Endothelial cell of umbilical vein (primary cell): ENCODE measurements at regions not wholly inside any gene's neighbourhood (a gene's known extent, or its start where the extent isn't known, plus 50 kb on each side); places are given as distances from the start of the nearest gene placed in this dataset. TPM values are rescaled to one million over a fixed set of nuclear protein-coding genes. Genes with fewer than 3 reads are reported as not detected.

Experiments
- BruUV-seq: library from RNA; stranded (reverse); fragments of 400-500 nt; replicated peaks from 2 replicates; lab custom pipeline; 2021; lab: Mats Ljungman, UMichigan
- CTCF ChIA-PET: fragments of 300-600, 350-600 bp; sonication (Branson Sonifier 250); formaldehyde crosslinking; loops from one replicate; lab custom pipeline; 2021; ENCODE audit warnings: antibody characterized with exemption, inconsistent platforms; lab: Charles Lee
- POLR2A ChIA-PET: fragments of 300-600, 350-600 bp; sonication (Branson Sonifier 250); formaldehyde crosslinking; loops from one replicate; lab custom pipeline; 2021; ENCODE audit warnings: antibody characterized with exemption, inconsistent platforms; lab: Charles Lee
- DNase-seq: peaks from one replicate; pipeline ENCODE4 v3.0.0-alpha.2; 2011; ENCODE audit warnings: low read depth, low spot score
- FAIRE-seq: peaks from 2 replicates; lab custom pipeline; 2011; peaks lifted over from hg19 to GRCh38; lab: Jason Lieb, UNC
- H2AFZ ChIP-seq: 2 replicates; pipeline ENCODE4 v1.6.0; 2012; ENCODE audit warnings: low read depth, low read length, control low read depth, inconsistent platforms
- H3K27ac ChIP-seq: 2 replicates; pipeline ENCODE4 v1.5.1; 2011; ENCODE audit warnings: low read depth, mild to moderate bottlenecking, control low read depth, low read length, moderate library complexity; ENCODE audit not compliant: insufficient read depth
- H3K27me3 ChIP-seq, 2 experiments: 2 replicates each; pipeline versions ENCODE4 v1.6.0 to v1.6.1; 2011; ENCODE audit warnings: low read length in 2 of 2, mixed read lengths in 1 of 2; ENCODE audit not compliant: control insufficient read depth in 2 of 2, insufficient read depth in 2 of 2
- H3K36me3 ChIP-seq, 2 experiments: 2 replicates in 1 of 2; 3 replicates in 1 of 2; pipeline ENCODE4 v1.5.1; 2011; ENCODE audit warnings: low read length in 2 of 2, mild to moderate bottlenecking in 1 of 2, moderate library complexity in 1 of 2; ENCODE audit not compliant: control insufficient read depth in 2 of 2, insufficient read depth in 2 of 2; ENCODE audit errors: extremely low read depth in 1 of 2
- H3K4me1 ChIP-seq: 3 replicates; pipeline ENCODE4 v1.5.1; 2011; ENCODE audit warnings: mild to moderate bottlenecking, low read length; ENCODE audit not compliant: control insufficient read depth, insufficient read depth; ENCODE audit errors: extremely low read depth
- H3K4me2 ChIP-seq: 2 replicates; pipeline ENCODE4 v1.6.1; 2011; ENCODE audit warnings: low read length, control low read depth, mixed read lengths; ENCODE audit not compliant: insufficient read depth
- H3K4me3 ChIP-seq, 3 experiments: fragments of 200-600 bp in 1 of 3; sonication (generic), shearing (Covaris generic) in 1 of 3; replicated peaks in 1 of 3; 2 replicates each; pipeline ENCODE4 v1.5.1; 2011 to 2016; ENCODE audit warnings: control low read depth in 3 of 3, low read length in 3 of 3, mild to moderate bottlenecking in 2 of 3, inconsistent platforms in 1 of 3, low read depth in 1 of 3, moderate library complexity in 1 of 3; ENCODE audit not compliant: insufficient read depth in 1 of 3
- H3K79me2 ChIP-seq: 2 replicates; pipeline ENCODE4 v1.6.0; 2012; ENCODE audit warnings: low read length, inconsistent platforms; ENCODE audit not compliant: control insufficient read depth, insufficient read depth
- H3K9ac ChIP-seq: replicated peaks from 2 replicates; pipeline ENCODE3; 2011; ENCODE audit warnings: low read length, control low read depth; ENCODE audit not compliant: insufficient read depth; ENCODE audit errors: extremely low read depth
- H3K9me1 ChIP-seq: replicated peaks from 3 replicates; pipeline ENCODE4 v1.6.0; 2011; ENCODE audit warnings: mild to moderate bottlenecking, low read length; ENCODE audit not compliant: control insufficient read depth, insufficient read depth; ENCODE audit errors: extremely low read depth
- H3K9me3 ChIP-seq: replicated peaks from 2 replicates; pipeline ENCODE4 v1.5.1; 2012; ENCODE audit warnings: low read length, inconsistent platforms; ENCODE audit not compliant: control insufficient read depth, insufficient read depth
- H4K20me1 ChIP-seq: replicated peaks from 2 replicates; pipeline ENCODE3; 2011; ENCODE audit warnings: mild to moderate bottlenecking, low read length; ENCODE audit not compliant: control insufficient read depth, insufficient read depth; ENCODE audit errors: extremely low read depth
- CTCF ChIP-seq, 2 donors: IDR thresholded peaks; 1 replicate in 1 of 2; 2 replicates in 1 of 2; pipeline ENCODE4 v1.5.1; 2011; ENCODE audit warnings: low read length in 2 of 2, mild to moderate bottlenecking in 2 of 2, moderate library complexity in 2 of 2, control low read depth in 1 of 2, inconsistent platforms in 1 of 2, low read depth in 1 of 2; ENCODE audit not compliant: insufficient read depth in 1 of 2; ENCODE audit errors: extremely low read depth in 1 of 2
- EZH2 ChIP-seq: IDR thresholded peaks from 2 replicates; pipeline ENCODE4 v1.6.1; 2012; ENCODE audit warnings: borderline replicate concordance, low read depth, mild to moderate bottlenecking, moderate library complexity, low read length, inconsistent platforms; ENCODE audit not compliant: severe bottlenecking
- FOS ChIP-seq: IDR thresholded peaks from 2 replicates; pipeline ENCODE4 v1.6.1; 2011; ENCODE audit warnings: mild to moderate bottlenecking, low read length, moderate library complexity, borderline replicate concordance; ENCODE audit not compliant: insufficient read depth
- GATA2 ChIP-seq: IDR thresholded peaks from 2 replicates; pipeline ENCODE4 v1.7.0; 2011; ENCODE audit warnings: low read depth, mild to moderate bottlenecking, moderate library complexity, mixed read lengths, low read length; ENCODE audit not compliant: insufficient read length, insufficient read depth
- JUN ChIP-seq: IDR thresholded peaks from 2 replicates; pipeline ENCODE4 v1.6.1; 2011; ENCODE audit warnings: borderline replicate concordance, low read depth; ENCODE audit not compliant: insufficient read length, insufficient read depth
- MAX ChIP-seq: IDR thresholded peaks from 2 replicates; pipeline ENCODE4 v1.6.1; 2011; ENCODE audit not compliant: insufficient read depth, insufficient read length
- MYC ChIP-seq: IDR thresholded peaks from one replicate; pipeline ENCODE4 v1.6.1; 2011; ENCODE audit warnings: mild to moderate bottlenecking, low read depth, low read length
- POLR2A ChIP-seq: IDR thresholded peaks from 2 replicates; pipeline ENCODE4 v1.6.1; 2012; ENCODE audit warnings: low read depth, mild to moderate bottlenecking, control low read depth, low read length
- dilution Hi-C: fragments of 300-500 bp; cut with MboI; formaldehyde crosslinking; loops from one replicate; pipeline ENCODE4 v1.15.0; 2019; ENCODE audit warnings: low sequenced_read_pairs; ENCODE audit not compliant: extremely low pct_ligation_motif_present
- intact Hi-C: fragments of 100-400 bp; cut with micrococcal nuclease; formaldehyde crosslinking; loops from one replicate; pipeline ENCODE4 v1.10.0; 2022
- small RNA-seq: library from RNA; depleted of rRNA; stranded (forward); fragments of <200 nt; gene quantifications from one replicate; pipeline ENCODE3, GENCODE V24; 2012; ENCODE audit warnings: low replicate concordance, low read depth; ENCODE audit not compliant: insufficient read depth, insufficient read length

GRCh38 chr3:89052386-89052785, 55.0 kb upstream of the EPHA3 start:
- H3K4me2 ChIP-seq = no peak overlapping the region
- dilution Hi-C loops (no loop called here), intact Hi-C loops (no loop called here)
- peaks cover 2% of the 10 kb centered on the region for H3K9me3 ChIP-seq
- H4K20me1 ChIP-seq = no peaks in the 10 kb centered on the region
- H3K9ac ChIP-seq = no peak overlapping the region
- no peak for DNase-seq
- TF ChIP-seq CTCF (IDR thresholded peaks at IDR 0.05; ENCODE audit: extremely low read depth in 1 of 2, insufficient read depth in 1 of 2, low read depth in 1 of 2, low read length in 2 of 2) = no peak
- TF ChIP-seq POLR2A = no peak
- TF ChIP-seq GATA2 = no peak
- no peaks in the 10 kb centered on the region for H3K4me1 ChIP-seq
- ChIA-PET CTCF (no interaction called here), POLR2A (no interaction called here)
- H3K9me1 ChIP-seq = no peaks in the 10 kb centered on the region
- H3K27me3 ChIP-seq = no peaks in the 10 kb centered on the region
- H2AFZ ChIP-seq = no peak overlapping the region
- no peaks in the 10 kb centered on the region for H3K36me3 ChIP-seq
- H3K4me3 ChIP-seq = no peak overlapping the region
- BruUV-seq = no TSS peak
- no peak for FAIRE-seq
- H3K27ac ChIP-seq = no peak overlapping the region
- no peaks in the 10 kb centered on the region for H3K79me2 ChIP-seq

- intact Hi-C loops = no loop called here
- Histone ChIP-seq H3K36me3 (no peaks in the 10 kb centered on the region), H3K27me3 (no peaks in the 10 kb centered on the region), H3K27ac (no peak overlapping the region), H3K4me1 (no peaks in the 10 kb centered on the region), H3K9me1 (no peaks in the 10 kb centered on the region), H4K20me1 (no peaks in the 10 kb centered on the region), H3K4me2 (no peak overlapping the region), H3K9ac (no peak overlapping the region), H3K79me2 (no peaks in the 10 kb centered on the region), H3K4me3 (no peak overlapping the region), H3K9me3 (peaks cover 4% of the 10 kb centered on the region), H2AFZ (no peak overlapping the region)
- dilution Hi-C loops = no loop called here
- DNase-seq = no peak
- CTCF ChIA-PET = no interaction called here
- no TSS peak for BruUV-seq
- POLR2A ChIA-PET = no interaction called here
- no peak for TF ChIP-seq GATA2
- TF ChIP-seq FOS = no peak
- TF ChIP-seq EZH2 = no peak
- TF ChIP-seq POLR2A = no peak
- TF ChIP-seq MYC = no peak
- no peak for TF ChIP-seq JUN
- TF ChIP-seq MAX = no peak
- FAIRE-seq = no peak
These were observed 50.0 kb upstream of the EPHA3 start for GRCh38 chr3:89057398-89057797.

Small RNA genes in the stretch of these regions (small RNA-seq; reads per million reads assigned to genes)
- not detected for gene RF00019
